Activated naive CD8-positive, alpha-beta T cell treated with anti-CD3 and anti-CD28 coated beads for 36 hours (primary cell): ENCODE measurements at regions not wholly inside any gene's neighbourhood (a gene's known extent, or its start where the extent isn't known, plus 50 kb on each side); places are given as distances from the start of the nearest gene placed in this dataset.

Experiments
- DNase-seq: peaks from one replicate; pipeline ENCODE4 v3.0.0; 2021
- H3K27ac Mint-ChIP-seq: one replicate; pipeline ENCODE4 v1.8.0; 2022; ENCODE audit warnings: mild to moderate bottlenecking, moderate library complexity, mixed read lengths
- H3K27me3 Mint-ChIP-seq: one replicate; pipeline ENCODE4 v1.8.0; 2022; ENCODE audit warnings: mild to moderate bottlenecking, mixed read lengths
- H3K36me3 Mint-ChIP-seq: one replicate; pipeline ENCODE4 v1.8.0; 2021; ENCODE audit warnings: mild to moderate bottlenecking, mixed read lengths
- H3K4me1 Mint-ChIP-seq: one replicate; pipeline ENCODE4 v1.8.0; 2021; ENCODE audit warnings: mixed read lengths
- H3K4me3 Mint-ChIP-seq: one replicate; pipeline ENCODE4 v1.8.0; 2022; ENCODE audit warnings: mild to moderate bottlenecking, moderate library complexity, mixed read lengths
- H3K9me3 Mint-ChIP-seq: one replicate; pipeline ENCODE4 v1.8.0; 2022; ENCODE audit warnings: mixed read lengths

DNA sequence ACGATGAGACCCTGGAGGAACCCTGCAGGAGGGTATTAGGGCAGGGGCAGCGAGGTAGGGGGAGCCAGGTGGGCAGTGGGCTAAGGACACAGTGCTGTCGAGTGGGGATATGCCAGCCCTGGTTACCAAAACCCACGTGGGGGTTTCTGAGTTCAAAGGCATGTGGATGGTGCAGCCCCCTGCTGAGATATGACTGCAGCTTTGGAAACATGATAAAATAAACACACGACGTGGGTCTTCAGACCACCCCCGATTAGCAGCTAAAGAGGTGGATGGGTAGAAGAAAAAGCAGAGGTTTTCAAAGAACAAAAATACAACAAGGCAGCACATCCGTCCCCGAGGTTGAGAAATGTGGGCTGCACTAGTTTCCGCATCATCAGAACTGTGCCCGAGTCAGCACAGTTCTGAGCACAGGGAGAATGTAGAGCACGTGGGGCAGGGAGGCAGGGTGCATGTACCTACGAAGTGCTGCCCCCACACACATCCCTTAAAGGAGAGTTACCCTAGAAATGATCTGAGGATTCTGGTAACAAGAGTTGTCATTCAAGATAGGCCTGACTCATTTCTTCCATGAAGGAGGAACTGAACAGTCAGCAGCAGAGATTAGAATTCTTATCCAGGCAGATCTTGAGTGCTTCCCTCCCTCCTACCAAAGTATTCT lies 121.3 kb downstream of the RPLP1 start:
- peak; percentile 53 for DNase-seq
- H3K4me3 Mint-ChIP-seq = no peak overlapping the region
- peak overlapping the region; percentile 31 for H3K27ac Mint-ChIP-seq
- H3K9me3 Mint-ChIP-seq = no peaks in the 10 kb centered on the region
- H3K4me1 Mint-ChIP-seq = peaks cover 24% of the 10 kb centered on the region
- no peaks in the 10 kb centered on the region for H3K36me3 Mint-ChIP-seq
- H3K27me3 Mint-ChIP-seq = peaks cover 4% of the 10 kb centered on the region

DNA sequence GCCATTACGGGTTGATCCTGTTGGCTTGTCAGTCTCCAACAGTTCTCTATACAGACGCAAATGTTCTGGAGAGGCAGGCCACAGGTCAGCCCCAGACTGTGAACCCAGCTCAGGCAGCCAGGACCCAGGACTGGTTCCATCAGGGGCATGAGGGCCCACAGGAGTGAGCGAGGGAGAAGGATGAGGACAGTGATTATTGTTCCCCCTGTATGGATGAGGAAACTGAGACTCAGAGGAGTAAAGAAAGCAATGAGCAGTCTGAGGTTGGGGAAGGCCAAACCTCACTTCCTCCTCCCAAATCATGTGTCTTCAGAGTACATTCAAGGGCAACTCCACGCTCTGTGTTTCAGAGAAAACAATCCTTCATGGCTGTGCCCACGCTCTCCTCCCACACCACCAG lies 121.9 kb downstream of the RPLP1 start:
- Mint-ChIP-seq H3K9me3 (no peaks in the 10 kb centered on the region), H3K4me3 (no peak overlapping the region), H3K27me3 (peaks cover 4% of the 10 kb centered on the region), H3K36me3 (no peaks in the 10 kb centered on the region), H3K4me1 (peaks cover 24% of the 10 kb centered on the region), H3K27ac (peak overlapping the region; percentile 6)
- no peak for DNase-seq

- Mint-ChIP-seq H3K9me3 (no peaks in the 10 kb centered on the region), H3K4me3 (no peak overlapping the region), H3K36me3 (no peaks in the 10 kb centered on the region), H3K27ac (no peak overlapping the region), H3K4me1 (peaks cover 24% of the 10 kb centered on the region), H3K27me3 (peaks cover 4% of the 10 kb centered on the region)
- DNase-seq = no peak
These were observed 122.8 kb downstream of the RPLP1 start for GRCh38 chr15:69575387-69575786.

DNA sequence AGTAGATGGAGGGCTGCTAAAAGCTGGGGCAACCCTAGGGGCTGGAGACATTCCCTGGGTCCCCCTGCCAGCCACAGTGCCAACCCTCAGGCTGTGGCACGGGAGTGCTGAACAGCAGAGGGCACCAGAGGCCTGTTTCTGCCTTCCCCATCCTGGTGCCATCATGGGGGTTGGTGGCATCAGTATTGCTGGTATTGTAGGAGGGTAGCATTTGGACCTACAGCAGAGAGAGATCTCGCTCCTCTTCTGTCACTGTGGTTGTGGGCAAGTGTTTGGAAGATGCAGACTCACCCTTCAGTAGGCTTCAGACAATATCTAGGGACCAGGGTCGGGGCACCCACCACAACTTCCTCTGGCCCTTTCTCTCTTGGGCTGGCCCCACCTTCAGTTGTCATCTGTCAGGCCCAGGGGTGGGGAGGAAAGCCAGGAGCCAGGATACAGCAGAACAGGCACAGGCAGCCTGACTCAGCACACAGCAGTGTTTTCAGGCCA lies 123.5 kb downstream of the RPLP1 start:
- no peak overlapping the region for H3K4me3 Mint-ChIP-seq
- H3K27ac Mint-ChIP-seq = no peak overlapping the region
- DNase-seq = peak; percentile 36
- H3K4me1 Mint-ChIP-seq = peaks cover 24% of the 10 kb centered on the region
- peaks cover 4% of the 10 kb centered on the region for H3K27me3 Mint-ChIP-seq
- no peaks in the 10 kb centered on the region for H3K36me3 Mint-ChIP-seq
- no peaks in the 10 kb centered on the region for H3K9me3 Mint-ChIP-seq

DNA sequence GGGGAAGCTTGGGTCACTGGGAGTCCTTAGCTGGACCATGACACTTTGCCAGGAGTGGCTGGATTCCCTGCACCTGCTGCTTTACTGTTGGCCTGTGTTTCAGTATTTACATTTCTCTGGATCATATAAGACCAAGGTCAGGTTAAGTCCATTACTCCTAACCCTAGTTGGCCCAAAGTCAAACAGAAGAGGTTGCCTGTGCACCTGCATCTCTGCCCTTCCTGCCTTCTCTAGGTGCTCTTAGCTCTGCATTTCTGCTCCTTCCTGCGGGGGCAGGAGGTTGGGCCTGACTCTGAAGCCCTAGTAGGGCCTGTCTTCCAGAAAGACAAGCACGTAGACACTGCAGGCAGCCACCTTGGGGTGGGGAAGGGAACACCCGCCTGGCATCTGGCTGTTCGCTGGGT lies 124.3 kb downstream of the RPLP1 start:
- Mint-ChIP-seq H3K27ac (no peak overlapping the region), H3K27me3 (no peaks in the 10 kb centered on the region), H3K9me3 (no peaks in the 10 kb centered on the region), H3K4me3 (no peak overlapping the region), H3K36me3 (no peaks in the 10 kb centered on the region), H3K4me1 (peaks cover 24% of the 10 kb centered on the region)
- DNase-seq = no peak

DNA sequence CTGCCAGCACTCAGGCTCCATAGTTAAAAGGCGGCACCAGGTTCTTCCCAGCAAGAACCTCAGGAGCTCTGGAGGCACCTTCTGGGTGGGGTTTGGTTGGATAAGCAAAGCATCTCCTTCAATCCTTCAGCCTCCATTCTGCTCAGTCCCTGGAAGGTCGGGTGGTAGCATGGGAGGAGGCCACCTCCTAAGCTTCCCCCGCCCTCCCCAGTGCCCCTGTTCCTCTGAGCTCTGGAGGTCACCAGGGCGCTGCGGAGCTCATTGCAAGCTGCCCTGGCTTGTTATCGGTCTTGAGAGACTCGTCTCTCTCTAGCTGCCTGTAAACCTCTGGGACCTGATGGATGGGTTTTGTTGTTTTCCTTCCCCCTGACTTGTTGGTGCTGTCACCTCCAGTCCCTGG lies 124.8 kb downstream of the RPLP1 start:
- no peak overlapping the region for H3K27ac Mint-ChIP-seq
- peaks cover 24% of the 10 kb centered on the region for H3K4me1 Mint-ChIP-seq
- no peak for DNase-seq
- H3K4me3 Mint-ChIP-seq = no peak overlapping the region
- no peaks in the 10 kb centered on the region for H3K36me3 Mint-ChIP-seq
- H3K9me3 Mint-ChIP-seq = no peaks in the 10 kb centered on the region
- no peaks in the 10 kb centered on the region for H3K27me3 Mint-ChIP-seq

DNA sequence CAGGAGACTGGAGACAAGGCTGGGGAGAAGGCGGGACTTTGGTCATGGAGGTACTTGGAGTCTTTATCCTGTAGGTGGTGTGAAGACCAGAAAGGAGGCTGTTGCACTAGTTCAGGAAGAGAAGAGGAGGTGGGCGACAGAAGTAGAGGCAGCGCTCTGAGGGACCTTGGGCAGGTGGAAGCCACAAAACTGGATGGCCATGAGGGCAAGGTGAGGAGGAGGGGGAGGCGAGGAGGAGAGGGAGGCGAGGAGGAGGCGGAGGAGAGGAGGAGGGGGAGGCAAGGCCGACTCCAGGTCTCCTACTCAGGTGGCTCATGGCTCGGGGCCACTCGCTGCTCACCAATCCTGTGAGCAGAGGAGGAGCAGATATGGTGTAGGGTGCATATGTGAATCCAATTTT lies 125.6 kb downstream of the RPLP1 start:
- Mint-ChIP-seq H3K27me3 (no peaks in the 10 kb centered on the region), H3K4me1 (peaks cover 24% of the 10 kb centered on the region), H3K4me3 (no peak overlapping the region), H3K36me3 (no peaks in the 10 kb centered on the region), H3K9me3 (no peaks in the 10 kb centered on the region), H3K27ac (no peak overlapping the region)
- no peak for DNase-seq

DNA sequence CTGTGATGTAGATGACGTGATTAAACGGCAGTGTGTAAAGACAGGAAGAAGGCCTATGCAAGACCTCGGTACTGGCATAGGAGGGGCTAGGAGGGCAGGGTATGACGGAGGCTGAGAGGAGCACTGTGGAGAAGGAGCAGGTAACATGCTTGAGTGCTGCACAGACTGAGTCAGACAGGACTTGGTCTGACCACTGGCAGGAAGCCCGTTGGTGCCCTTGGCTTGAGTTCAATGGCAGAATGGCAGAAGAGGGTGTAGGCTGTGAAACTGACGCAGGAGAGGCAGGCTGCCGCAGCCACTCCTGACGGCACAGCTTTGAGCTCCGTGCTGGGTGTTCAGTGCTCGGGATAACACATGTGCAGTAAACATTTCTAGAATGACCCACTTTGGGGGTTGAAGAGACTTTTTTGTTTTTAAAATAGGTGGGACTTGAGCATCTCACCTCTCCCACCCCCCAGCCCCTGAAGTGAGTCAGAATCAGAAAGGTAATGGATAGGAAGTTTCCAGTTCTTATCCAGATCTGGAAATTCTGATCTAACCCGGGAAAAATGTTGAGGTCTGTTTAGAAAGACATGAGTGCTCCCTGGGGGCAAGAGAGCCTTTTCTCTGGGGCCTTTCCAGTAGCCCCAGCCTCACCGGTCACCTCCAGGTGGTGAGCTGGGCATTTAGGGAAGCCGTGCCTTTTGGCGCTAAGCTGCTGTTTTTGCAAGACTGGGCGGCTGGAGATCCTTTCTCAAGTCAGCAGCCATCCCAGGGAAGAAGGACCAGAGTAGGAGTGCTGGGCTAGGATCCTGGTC lies 126.4 kb downstream of the RPLP1 start:
- H3K36me3 Mint-ChIP-seq = no peaks in the 10 kb centered on the region
- H3K27me3 Mint-ChIP-seq = no peaks in the 10 kb centered on the region
- H3K4me1 Mint-ChIP-seq = peaks cover 25% of the 10 kb centered on the region
- no peaks in the 10 kb centered on the region for H3K9me3 Mint-ChIP-seq
- no peak overlapping the region for H3K27ac Mint-ChIP-seq
- no peak overlapping the region for H3K4me3 Mint-ChIP-seq
- DNase-seq = no peak

DNA sequence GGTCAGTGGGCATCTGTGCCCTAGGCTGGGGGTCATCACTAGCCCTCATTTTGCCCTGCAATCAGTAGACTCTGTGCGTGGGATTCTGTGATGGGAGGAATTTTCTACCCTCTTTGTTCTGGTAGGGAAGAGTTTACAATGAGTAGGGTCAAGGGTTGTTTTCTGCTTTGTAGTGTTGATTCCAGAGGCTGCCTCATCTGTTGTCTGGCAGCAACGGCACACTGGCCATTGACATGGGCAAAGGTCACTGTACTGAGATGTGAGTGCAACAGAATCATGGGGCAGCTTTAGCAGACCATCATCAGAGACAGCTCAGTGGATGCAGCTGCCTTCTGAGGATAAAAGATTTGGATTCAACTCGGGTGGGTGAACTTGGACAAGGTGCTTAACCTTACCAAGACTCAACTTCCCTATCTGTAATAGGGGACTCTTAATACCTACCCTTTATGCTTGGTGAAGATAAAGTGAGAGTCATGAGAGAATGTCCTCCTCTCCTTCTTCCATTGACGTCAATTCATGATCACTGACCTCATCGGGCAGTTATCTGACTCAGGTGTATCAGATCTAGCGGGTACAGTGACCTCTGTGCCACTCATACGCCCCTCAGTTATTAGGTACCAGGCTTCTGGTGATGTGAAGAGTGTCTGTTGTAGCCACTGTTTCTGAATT lies 127.5 kb downstream of the RPLP1 start:
- DNase-seq = no peak
- Mint-ChIP-seq H3K36me3 (no peaks in the 10 kb centered on the region), H3K27ac (no peak overlapping the region), H3K4me1 (peaks cover 18% of the 10 kb centered on the region), H3K9me3 (no peaks in the 10 kb centered on the region), H3K4me3 (no peak overlapping the region), H3K27me3 (no peaks in the 10 kb centered on the region)

- no peaks in the 10 kb centered on the region for H3K27me3 Mint-ChIP-seq
- H3K4me1 Mint-ChIP-seq = peaks cover 9% of the 10 kb centered on the region
- H3K36me3 Mint-ChIP-seq = no peaks in the 10 kb centered on the region
- DNase-seq = no peak
- H3K9me3 Mint-ChIP-seq = no peaks in the 10 kb centered on the region
- no peak overlapping the region for H3K4me3 Mint-ChIP-seq
- H3K27ac Mint-ChIP-seq = no peak overlapping the region
These were observed 131.0 kb downstream of the RPLP1 start for GRCh38 chr15:69583626-69584025.

- H3K27me3 Mint-ChIP-seq = no peaks in the 10 kb centered on the region
- peaks cover 9% of the 10 kb centered on the region for H3K4me1 Mint-ChIP-seq
- DNase-seq = no peak
- H3K4me3 Mint-ChIP-seq = no peak overlapping the region
- no peaks in the 10 kb centered on the region for H3K9me3 Mint-ChIP-seq
- no peaks in the 10 kb centered on the region for H3K36me3 Mint-ChIP-seq
- no peak overlapping the region for H3K27ac Mint-ChIP-seq
These were observed 133.3 kb downstream of the RPLP1 start for GRCh38 chr15:69585937-69586336.

DNA sequence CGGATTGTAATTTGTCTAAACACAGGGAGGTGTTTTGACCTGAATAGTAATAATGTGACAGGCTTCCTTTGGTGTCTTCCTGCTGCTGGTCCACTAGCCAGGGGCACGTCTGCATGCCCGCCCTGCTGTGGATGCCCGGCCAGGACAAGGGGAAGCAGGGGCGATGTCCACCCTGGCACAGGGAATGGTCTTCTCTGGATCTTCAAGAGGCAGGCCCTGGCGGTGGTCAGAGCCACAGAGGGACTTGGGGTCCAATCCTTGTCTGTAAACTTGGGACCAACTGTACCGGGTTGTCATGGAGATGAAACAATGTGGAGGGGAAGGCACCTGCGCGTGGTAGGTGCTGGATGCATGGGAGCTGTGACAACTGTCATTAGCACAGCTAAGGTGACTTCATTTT lies 134.1 kb downstream of the RPLP1 start:
- H3K36me3 Mint-ChIP-seq = no peaks in the 10 kb centered on the region
- H3K4me1 Mint-ChIP-seq = peaks cover 9% of the 10 kb centered on the region
- no peak for DNase-seq
- H3K27me3 Mint-ChIP-seq = no peaks in the 10 kb centered on the region
- no peaks in the 10 kb centered on the region for H3K9me3 Mint-ChIP-seq
- H3K4me3 Mint-ChIP-seq = no peak overlapping the region
- H3K27ac Mint-ChIP-seq = no peak overlapping the region

GRCh38 chr15:69587723-69588426 lies 135.3 kb downstream of the RPLP1 start:
- H3K27ac Mint-ChIP-seq = no peak overlapping the region

GRCh38 chr15:69590201-69590710 lies 137.6 kb downstream of the RPLP1 start:
- Mint-ChIP-seq H3K27ac (no peak overlapping the region), H3K27me3 (no peaks in the 10 kb centered on the region)

More at GRCh38 chr15:69587723-69588426, 135.3 kb downstream of the RPLP1 start:
- no peak for DNase-seq
- H3K4me1 Mint-ChIP-seq = peaks cover 9% of the 10 kb centered on the region
- H3K4me3 Mint-ChIP-seq = no peak overlapping the region
- H3K27me3 Mint-ChIP-seq = no peaks in the 10 kb centered on the region
- H3K36me3 Mint-ChIP-seq = no peaks in the 10 kb centered on the region
- no peaks in the 10 kb centered on the region for H3K9me3 Mint-ChIP-seq

More at GRCh38 chr15:69590201-69590710, 137.6 kb downstream of the RPLP1 start:
- Mint-ChIP-seq H3K36me3 (no peaks in the 10 kb centered on the region), H3K4me1 (peaks cover 9% of the 10 kb centered on the region), H3K9me3 (no peaks in the 10 kb centered on the region), H3K4me3 (no peak overlapping the region)
- no peak for DNase-seq
